CD4-positive, alpha-beta T cell treated with Interleukin-10 for 1 hour (primary cell): ENCODE measurements at regions not wholly inside any gene's neighbourhood (a gene's known extent, or its start where the extent isn't known, plus 50 kb on each side); places are given as distances from the start of the nearest gene placed in this dataset.

ENCODE experiments used
- DNase-seq: peaks from one replicate; pipeline ENCODE4 v3.0.0-alpha.2; 2020

GRCh38 chr13:78770601-78771000, 111.6 kb upstream of the OBI1 start:
- DNase-seq: no peak

- no peak for DNase-seq
Observed at GRCh38 chr13:78768950-78769349, 110.0 kb upstream of the OBI1 start.

GRCh38 chr13:78764665-78765064, 105.7 kb upstream of the OBI1 start:
- no peak for DNase-seq

- DNase-seq: no peak
Observed at GRCh38 chr13:78762825-78763224, 103.9 kb upstream of the OBI1 start.

- DNase-seq: no peak
Observed at GRCh38 chr13:78759704-78760103, 100.7 kb upstream of the OBI1 start.

- DNase-seq: no peak
Observed at GRCh38 chr13:78758549-78758948, 99.6 kb upstream of the OBI1 start.

- no peak for DNase-seq
Observed at GRCh38 chr13:78753435-78753834, 94.5 kb upstream of the OBI1 start.

- DNase-seq: no peak
Observed at GRCh38 chr13:78750735-78751134, 91.8 kb upstream of the OBI1 start.

GRCh38 chr13:78743973-78744372, 85.0 kb upstream of the OBI1 start:
- no peak for DNase-seq

- DNase-seq: no peak
Observed at GRCh38 chr13:78742659-78743058, 83.7 kb upstream of the OBI1 start.

GRCh38 chr13:78736142-78736541, 77.2 kb upstream of the OBI1 start:
- no peak for DNase-seq

GRCh38 chr13:78732445-78733017, 73.6 kb upstream of the OBI1 start:
- DNase-seq: no peak

- no peak for DNase-seq
Observed at GRCh38 chr13:78722700-78723099, 63.7 kb upstream of the OBI1 start.

- no peak for DNase-seq
Observed at GRCh38 chr13:78719367-78719766, 60.4 kb upstream of the OBI1 start.

- DNase-seq: no peak
Observed at GRCh38 chr13:78714717-78715116, 55.8 kb upstream of the OBI1 start.

GRCh38 chr13:78712831-78713230, 53.9 kb upstream of the OBI1 start:
- DNase-seq: no peak

GRCh38 chr13:78709028-78709427, 50.1 kb upstream of the OBI1 start:
- no peak for DNase-seq
